ENCODE measurements at regions not wholly inside any gene's neighbourhood (a gene's known extent, or its start where the extent isn't known, plus 50 kb on each side); places are given as distances from the start of the nearest gene placed in this dataset.

GRCh38 chr2:204012072-204012653, 75.6 kb downstream of the ICOS start:
- no peaks in the 10 kb centered on the region for H3K27me3 Mint-ChIP-seq
- H3K4me1 Mint-ChIP-seq (ENCODE audit: low read depth): peaks cover 39% of the 10 kb centered on the region
- no peak overlapping the region for H3K4me3 Mint-ChIP-seq
- H3K36me3 Mint-ChIP-seq: peaks cover 4% of the 10 kb centered on the region
- peaks cover 5% of the 10 kb centered on the region for H3K9me3 Mint-ChIP-seq (ENCODE audit: low read depth)
- H3K27ac Mint-ChIP-seq: no peak overlapping the region

DNA sequence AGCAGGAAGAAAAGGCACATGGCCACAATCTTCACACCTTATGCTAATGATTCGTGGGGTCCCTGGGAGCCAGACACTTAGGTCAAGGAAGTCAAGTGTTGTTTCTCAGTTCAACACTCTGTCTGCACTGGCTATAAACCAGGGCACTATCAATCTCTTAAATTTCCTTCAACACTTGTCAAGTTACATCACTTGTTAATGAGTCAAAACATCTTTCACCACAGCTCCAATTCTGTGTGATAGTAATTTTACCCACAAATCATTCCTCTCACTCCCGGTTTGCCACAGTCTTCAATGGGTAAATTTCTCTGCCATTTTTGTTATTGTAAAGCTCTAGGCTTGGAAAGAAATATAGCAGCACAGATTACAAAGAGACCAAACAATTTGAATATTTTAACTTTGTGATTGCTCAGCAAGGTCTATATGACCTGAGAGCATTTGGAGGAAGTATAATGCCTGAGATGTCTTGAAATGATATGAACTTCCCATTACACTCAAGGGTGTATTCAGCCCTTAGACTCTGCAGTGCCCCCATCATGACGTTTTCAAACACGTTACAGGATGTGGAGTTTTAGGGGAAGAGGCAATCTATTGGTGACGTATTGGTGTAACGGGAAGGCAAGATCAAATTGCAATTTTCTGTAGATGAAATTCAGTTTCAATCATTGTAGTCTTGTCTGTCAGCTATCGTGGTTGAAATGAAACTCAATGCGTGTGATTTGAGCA, 78.7 kb downstream of the ICOS start:
- peaks cover 29% of the 10 kb centered on the region for H3K4me1 Mint-ChIP-seq (ENCODE audit: low read depth)
- H3K27ac Mint-ChIP-seq: peak overlapping the region; percentile 12
- H3K9me3 Mint-ChIP-seq (ENCODE audit: low read depth): peaks cover 12% of the 10 kb centered on the region

DNA sequence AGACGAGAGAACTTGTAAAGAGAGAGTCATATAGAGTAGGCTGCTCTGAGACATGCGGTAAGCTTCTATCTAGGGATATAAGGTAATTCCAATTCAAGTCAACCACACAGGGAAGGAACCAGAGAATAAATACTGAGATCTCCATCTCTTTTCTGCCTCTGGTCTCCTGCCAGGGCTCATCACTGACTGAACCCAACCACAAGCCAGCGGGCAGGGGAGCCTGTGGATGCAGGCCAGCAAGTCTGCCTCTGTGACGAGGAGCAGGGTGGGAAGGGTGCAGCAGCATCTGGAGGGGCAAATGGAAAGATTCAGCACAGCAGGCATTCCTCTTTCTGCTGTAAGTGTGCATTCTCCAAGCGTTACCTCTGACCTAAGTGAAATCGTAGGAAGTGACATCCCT, 82.2 kb downstream of the ICOS start:
- Mint-ChIP-seq H3K4me1 (ENCODE audit: low read depth) (peaks cover 36% of the 10 kb centered on the region), H3K9me3 (ENCODE audit: low read depth) (peaks cover 12% of the 10 kb centered on the region), H3K27me3 (no peaks in the 10 kb centered on the region), H3K27ac (no peak overlapping the region), H3K36me3 (peaks cover 12% of the 10 kb centered on the region), H3K4me3 (no peak overlapping the region)

More for the DNA sequence above, 78.7 kb downstream of the ICOS start:
- H3K27me3 Mint-ChIP-seq: no peaks in the 10 kb centered on the region
- peaks cover 9% of the 10 kb centered on the region for H3K36me3 Mint-ChIP-seq
- no peak overlapping the region for H3K4me3 Mint-ChIP-seq

DNA sequence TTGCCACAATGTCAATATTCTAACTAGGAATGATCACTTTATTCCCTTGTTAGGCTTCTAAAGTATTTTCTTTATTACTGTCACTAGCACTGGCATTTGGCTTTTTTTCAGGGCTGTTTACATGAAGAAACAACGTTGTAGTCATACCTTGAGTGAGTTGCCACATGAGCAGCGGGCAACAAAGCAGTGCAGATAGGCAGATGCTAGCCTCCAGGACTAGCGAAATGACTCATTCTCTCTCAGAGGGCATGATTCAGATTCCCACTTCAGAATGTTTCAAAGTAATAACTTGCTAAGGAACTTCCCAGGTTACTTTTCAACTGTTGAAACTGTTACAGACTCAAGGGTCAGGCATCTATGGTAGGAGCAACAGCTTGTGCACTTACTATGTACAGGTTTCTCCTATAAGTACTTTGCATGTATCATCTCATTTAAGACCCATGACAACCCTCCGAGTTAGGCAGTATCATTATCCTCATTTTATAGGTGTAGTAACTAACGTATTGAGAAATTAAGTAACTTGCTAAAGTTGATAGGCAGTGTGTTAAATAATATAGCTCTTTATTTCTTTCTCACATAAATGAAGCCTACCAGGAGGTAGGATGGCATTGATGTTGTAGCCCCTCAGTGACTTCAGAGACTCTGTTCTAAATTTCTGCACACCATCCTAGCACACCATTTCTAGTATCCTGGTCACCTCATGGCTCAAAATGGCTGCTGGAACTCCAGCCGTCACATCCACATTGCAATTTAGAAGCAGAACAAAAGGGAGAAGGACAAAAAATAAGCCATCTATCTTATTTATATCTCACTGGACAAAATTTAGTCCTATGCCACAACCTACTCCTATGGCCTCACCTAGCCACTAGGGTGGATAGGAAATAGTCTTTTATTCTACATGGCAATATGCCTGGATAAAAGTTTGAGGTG, 83.3 kb downstream of the ICOS start:
- Mint-ChIP-seq H3K36me3 (peaks cover 12% of the 10 kb centered on the region), H3K4me3 (peak overlapping the region; percentile 38), H3K27ac (peak overlapping the region; percentile 85), H3K9me3 (ENCODE audit: low read depth) (peaks cover 12% of the 10 kb centered on the region), H3K4me1 (ENCODE audit: low read depth) (peaks cover 37% of the 10 kb centered on the region), H3K27me3 (no peaks in the 10 kb centered on the region)

- no peaks in the 10 kb centered on the region for H3K27me3 Mint-ChIP-seq
- H3K9me3 Mint-ChIP-seq (ENCODE audit: low read depth): peaks cover 8% of the 10 kb centered on the region
- peaks cover 12% of the 10 kb centered on the region for H3K36me3 Mint-ChIP-seq
- H3K4me3 Mint-ChIP-seq: no peak overlapping the region
- H3K4me1 Mint-ChIP-seq (ENCODE audit: low read depth): peaks cover 30% of the 10 kb centered on the region
- H3K27ac Mint-ChIP-seq: no peak overlapping the region
Observed at GRCh38 chr2:204021290-204022081, 84.9 kb downstream of the ICOS start.

DNA sequence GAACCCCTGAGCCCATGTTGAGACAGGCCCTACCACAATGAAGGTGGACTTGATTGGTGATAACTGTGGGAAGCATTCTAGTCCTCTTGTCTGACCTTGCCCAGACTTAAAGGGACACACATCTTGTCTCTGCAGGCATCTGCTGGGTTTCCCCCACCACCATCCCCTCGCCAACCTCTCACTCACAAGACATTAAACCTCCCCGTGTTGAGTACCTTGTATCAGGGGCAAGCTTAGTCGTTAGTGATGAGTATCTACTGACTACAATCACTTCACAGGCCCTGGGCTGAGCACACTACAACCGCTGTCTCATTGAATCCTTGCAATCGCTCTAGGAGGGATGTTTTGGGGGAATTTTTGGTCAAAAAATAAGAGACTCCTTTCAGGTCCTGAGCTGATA, 86.0 kb downstream of the ICOS start:
- H3K4me1 Mint-ChIP-seq (ENCODE audit: low read depth): peaks cover 40% of the 10 kb centered on the region
- peaks cover 8% of the 10 kb centered on the region for H3K9me3 Mint-ChIP-seq (ENCODE audit: low read depth)
- no peaks in the 10 kb centered on the region for H3K27me3 Mint-ChIP-seq
- H3K4me3 Mint-ChIP-seq: no peak overlapping the region
- H3K36me3 Mint-ChIP-seq: peaks cover 10% of the 10 kb centered on the region
- H3K27ac Mint-ChIP-seq: no peak overlapping the region

GRCh38 chr2:204023088-204023487, 86.5 kb downstream of the ICOS start:
- H3K27ac Mint-ChIP-seq: no peak overlapping the region
- H3K36me3 Mint-ChIP-seq: peaks cover 10% of the 10 kb centered on the region
- H3K9me3 Mint-ChIP-seq (ENCODE audit: low read depth): peaks cover 5% of the 10 kb centered on the region
- peaks cover 40% of the 10 kb centered on the region for H3K4me1 Mint-ChIP-seq (ENCODE audit: low read depth)
- no peak overlapping the region for H3K4me3 Mint-ChIP-seq
- H3K27me3 Mint-ChIP-seq: no peaks in the 10 kb centered on the region

DNA sequence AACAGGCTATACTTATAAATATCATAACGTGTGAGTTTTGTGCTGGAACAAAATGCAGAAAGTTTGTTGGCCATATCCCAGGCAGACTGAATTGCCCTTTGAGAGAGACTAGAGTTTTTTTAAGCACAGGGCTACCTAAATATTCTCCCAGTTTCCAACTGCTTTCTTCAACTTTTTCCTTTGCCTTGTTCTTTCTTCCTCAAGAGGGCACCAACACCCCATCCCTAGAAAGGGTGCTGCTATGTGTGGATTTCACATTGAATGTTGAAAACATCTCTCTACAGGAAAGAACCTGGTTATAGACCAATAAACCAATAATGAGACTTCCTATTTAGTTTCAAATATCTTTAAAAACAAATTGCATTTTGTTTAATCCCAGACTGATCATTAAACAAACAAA, 87.9 kb downstream of the ICOS start:
- Mint-ChIP-seq H3K9me3 (ENCODE audit: low read depth) (peaks cover 4% of the 10 kb centered on the region), H3K27ac (no peak overlapping the region), H3K4me1 (ENCODE audit: low read depth) (peaks cover 32% of the 10 kb centered on the region), H3K4me3 (no peak overlapping the region), H3K36me3 (peaks cover 6% of the 10 kb centered on the region), H3K27me3 (no peaks in the 10 kb centered on the region)

- peaks cover 4% of the 10 kb centered on the region for H3K36me3 Mint-ChIP-seq
- H3K4me3 Mint-ChIP-seq: no peak overlapping the region
- H3K9me3 Mint-ChIP-seq (ENCODE audit: low read depth): peaks cover 1% of the 10 kb centered on the region
- no peaks in the 10 kb centered on the region for H3K27me3 Mint-ChIP-seq
- H3K27ac Mint-ChIP-seq: no peak overlapping the region
- peaks cover 29% of the 10 kb centered on the region for H3K4me1 Mint-ChIP-seq (ENCODE audit: low read depth)
Observed at GRCh38 chr2:204024906-204025475, 88.4 kb downstream of the ICOS start.

GRCh38 chr2:204026294-204026693, 89.7 kb downstream of the ICOS start:
- H3K4me3 Mint-ChIP-seq: no peak overlapping the region
- H3K9me3 Mint-ChIP-seq (ENCODE audit: low read depth): no peaks in the 10 kb centered on the region
- peaks cover 27% of the 10 kb centered on the region for H3K4me1 Mint-ChIP-seq (ENCODE audit: low read depth)
- no peaks in the 10 kb centered on the region for H3K27me3 Mint-ChIP-seq
- peaks cover 2% of the 10 kb centered on the region for H3K36me3 Mint-ChIP-seq
- H3K27ac Mint-ChIP-seq: no peak overlapping the region

GRCh38 chr2:204027091-204027490, 90.5 kb downstream of the ICOS start:
- Mint-ChIP-seq H3K36me3 (no peaks in the 10 kb centered on the region), H3K27ac (peak overlapping the region; percentile 61), H3K4me1 (ENCODE audit: low read depth) (peaks cover 25% of the 10 kb centered on the region), H3K27me3 (no peaks in the 10 kb centered on the region), H3K4me3 (no peak overlapping the region), H3K9me3 (ENCODE audit: low read depth) (no peaks in the 10 kb centered on the region)

- Mint-ChIP-seq H3K4me3 (no peak overlapping the region), H3K27ac (no peak overlapping the region), H3K4me1 (ENCODE audit: low read depth) (peaks cover 12% of the 10 kb centered on the region), H3K36me3 (no peaks in the 10 kb centered on the region), H3K27me3 (no peaks in the 10 kb centered on the region), H3K9me3 (ENCODE audit: low read depth) (no peaks in the 10 kb centered on the region)
Observed at GRCh38 chr2:204030322-204030721, 93.8 kb downstream of the ICOS start.

- Mint-ChIP-seq H3K9me3 (ENCODE audit: low read depth) (no peaks in the 10 kb centered on the region), H3K27me3 (no peaks in the 10 kb centered on the region), H3K27ac (no peak overlapping the region), H3K4me1 (ENCODE audit: low read depth) (peaks cover 12% of the 10 kb centered on the region), H3K4me3 (no peak overlapping the region), H3K36me3 (no peaks in the 10 kb centered on the region)
Observed at GRCh38 chr2:204031056-204031455, 94.5 kb downstream of the ICOS start.

DNA sequence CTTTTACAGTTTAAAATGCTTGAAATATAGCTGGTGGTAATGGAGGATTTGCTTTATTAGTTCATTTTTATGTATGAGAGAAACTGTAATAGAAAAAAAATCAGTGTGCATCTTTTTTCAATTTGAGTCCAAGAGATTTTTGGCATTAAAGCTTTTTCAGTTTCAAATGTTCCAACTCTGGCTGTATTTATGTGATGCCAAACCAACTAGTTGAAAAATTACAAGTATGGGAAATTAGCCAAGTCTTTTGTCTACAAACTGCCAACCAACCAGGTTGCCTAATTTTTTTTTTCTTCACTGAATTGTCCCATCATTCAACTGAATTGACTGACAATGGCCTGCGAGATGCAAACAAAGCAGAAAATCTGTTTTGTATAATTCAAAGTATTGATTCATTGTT, 95.7 kb downstream of the ICOS start:
- Mint-ChIP-seq H3K27me3 (no peaks in the 10 kb centered on the region), H3K4me3 (no peak overlapping the region)

More for the DNA sequence above, 95.7 kb downstream of the ICOS start:
- Mint-ChIP-seq H3K27ac (no peak overlapping the region), H3K36me3 (no peaks in the 10 kb centered on the region), H3K9me3 (ENCODE audit: low read depth) (no peaks in the 10 kb centered on the region), H3K4me1 (ENCODE audit: low read depth) (peaks cover 2% of the 10 kb centered on the region)

All from activated naive CD8-positive, alpha-beta T cell (primary cell).